HG03095 (cell line): ENCODE measurements at regions not wholly inside any gene's neighbourhood (a gene's known extent, or its start where the extent isn't known, plus 50 kb on each side); places are given as distances from the start of the nearest gene placed in this dataset.
A peak's percentile ranks its signal among the peaks of the same experiment; 100 is the strongest.
"Not testable (repeated sequence)": the region's sequence is repeated elsewhere in the genome, so short reads cannot be mapped to it uniquely, and the experiment has no call there.

ENCODE experiments used
- ATAC-seq: cut with Tn5 transposase; IDR thresholded peaks from one replicate; pipeline ENCODE4 v1.9.1; 2021; ENCODE audit warnings: moderate library complexity; ENCODE audit not compliant: unreplicated experiment

DNA sequence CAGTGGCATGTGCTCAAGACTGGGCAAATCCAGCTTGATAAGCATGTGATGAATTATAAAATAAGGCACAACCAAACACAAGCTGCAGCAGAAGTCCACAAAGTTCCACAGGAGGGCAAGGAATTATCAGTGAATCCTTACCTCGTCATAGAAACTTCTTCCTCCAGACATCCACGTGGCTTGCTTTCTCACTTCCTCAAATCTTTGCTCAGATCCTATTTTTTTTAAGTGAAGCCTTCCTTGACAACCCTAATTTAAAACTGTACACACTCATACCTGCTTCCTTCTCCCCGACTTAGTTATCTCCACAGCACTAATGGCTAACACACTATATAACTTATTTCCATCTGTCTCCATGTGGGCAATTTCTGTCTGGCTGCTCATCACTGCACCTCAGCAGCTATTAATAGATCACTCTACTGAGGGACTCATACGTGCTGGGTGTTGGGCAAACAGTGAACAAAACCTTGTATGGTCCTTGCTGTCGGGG is 320.7 kb downstream of the KLF13 start:
- ATAC-seq, result not testable (repeated sequence)

DNA sequence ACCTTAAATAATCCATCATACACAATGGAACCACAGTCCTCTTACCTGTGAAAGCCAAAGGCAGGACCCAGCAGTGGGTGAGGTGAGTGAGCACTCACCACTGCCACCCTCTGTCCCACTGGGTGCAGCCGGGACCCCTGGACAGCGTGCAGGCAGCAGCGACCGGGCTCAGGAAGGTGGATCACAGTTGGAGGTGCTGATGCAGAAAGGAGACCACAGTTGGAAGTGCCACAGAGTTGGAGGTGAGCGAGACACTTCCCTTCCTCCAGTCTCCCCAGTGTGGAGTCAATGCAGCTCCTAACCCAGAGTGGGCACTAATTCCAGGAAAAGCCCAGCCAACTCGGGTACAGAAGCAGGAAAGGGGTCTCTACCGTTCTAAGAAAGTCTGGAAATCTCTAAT is 323.0 kb downstream of the KLF13 start:
- ATAC-seq, result not testable (repeated sequence)

DNA sequence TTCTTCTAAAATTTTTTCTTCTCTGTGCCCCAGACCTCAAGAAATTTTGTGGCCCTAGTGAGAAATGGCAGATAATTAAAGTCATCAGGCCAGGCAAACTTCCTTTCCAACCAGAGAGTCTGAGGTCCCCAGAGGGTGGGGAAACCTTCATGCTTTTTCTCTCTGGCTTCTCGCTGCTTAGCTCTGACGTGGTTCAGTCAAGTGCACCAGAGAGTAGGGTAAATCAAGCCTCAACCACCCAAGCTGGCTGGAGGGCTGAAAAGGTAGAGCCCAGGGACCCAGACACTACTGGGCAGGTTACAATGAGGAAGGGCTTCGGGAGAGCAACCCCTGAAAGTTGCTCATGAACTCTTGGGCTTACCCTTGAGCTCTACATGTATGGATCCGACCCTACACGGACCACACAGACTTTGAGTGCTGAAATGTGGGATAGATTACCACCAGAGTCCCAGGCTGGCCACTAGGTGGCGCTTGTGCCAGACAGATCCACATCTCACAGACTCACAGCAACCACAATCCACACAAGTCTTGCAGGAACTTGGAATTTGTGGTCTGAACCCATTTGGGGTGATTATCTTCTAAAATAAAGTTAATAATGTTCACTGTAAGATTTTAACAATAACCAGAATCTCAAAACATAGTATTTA is 323.5 kb downstream of the KLF13 start:
- peak; percentile 74 for ATAC-seq

DNA sequence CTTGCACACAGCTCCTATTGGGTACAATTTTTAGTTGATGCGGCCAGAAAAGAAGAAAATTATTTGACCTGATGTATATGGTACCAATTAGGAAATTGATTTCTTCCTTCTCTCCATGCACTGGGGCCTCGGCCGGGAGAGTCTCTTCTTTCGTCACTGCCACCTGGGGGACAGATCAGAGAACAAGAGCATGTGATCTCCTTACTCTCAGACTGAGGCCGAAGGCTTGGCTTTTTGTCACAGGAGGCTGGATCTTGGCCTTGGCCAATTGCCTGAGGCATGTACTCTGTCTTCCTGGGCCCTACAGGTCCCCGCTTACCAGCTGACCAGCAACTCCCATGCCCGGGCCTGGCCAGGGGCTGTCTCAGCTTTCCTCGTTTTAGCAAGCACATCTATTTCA is 330.3 kb downstream of the KLF13 start:
- ATAC-seq, result not testable (repeated sequence)

DNA sequence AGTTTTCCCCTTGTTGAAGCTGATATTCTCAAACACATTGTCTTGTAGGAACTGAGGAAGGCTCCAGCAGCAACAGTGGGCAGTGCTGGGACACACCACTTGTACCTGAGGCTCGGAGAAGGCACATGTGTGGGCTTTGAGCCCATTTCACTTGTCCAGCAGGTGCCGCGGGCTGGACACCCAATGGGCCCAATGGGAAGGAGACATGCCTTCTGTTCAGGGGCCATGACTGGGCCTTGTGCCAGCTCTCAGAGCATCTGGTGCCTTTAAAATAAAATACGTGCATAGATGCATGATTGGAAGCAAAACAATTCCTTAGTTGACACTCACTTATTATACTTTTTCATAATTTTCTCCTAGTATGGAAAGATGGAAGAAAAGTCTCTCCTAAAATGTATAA is 334.2 kb downstream of the KLF13 start:
- no peak for ATAC-seq

DNA sequence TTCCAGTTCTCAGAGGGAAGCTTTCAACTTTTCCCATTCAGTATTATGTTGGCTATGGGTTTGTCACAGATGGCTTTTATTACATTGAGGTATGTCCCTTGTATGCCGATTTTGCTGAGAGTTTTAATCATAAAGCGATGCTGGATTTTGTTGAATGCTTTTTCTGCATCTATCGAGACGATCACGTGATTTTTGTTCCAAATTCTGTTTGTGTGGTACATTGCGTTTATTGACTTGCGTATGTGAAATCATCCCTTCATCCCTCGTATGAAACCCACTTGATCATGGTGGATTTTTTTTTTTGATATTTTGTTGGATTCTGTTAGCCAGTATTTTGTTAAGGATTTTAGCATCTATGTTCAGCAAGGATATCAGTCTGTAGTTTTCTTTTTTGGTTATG is 339.1 kb downstream of the KLF13 start:
- ATAC-seq, result not testable (repeated sequence)

DNA sequence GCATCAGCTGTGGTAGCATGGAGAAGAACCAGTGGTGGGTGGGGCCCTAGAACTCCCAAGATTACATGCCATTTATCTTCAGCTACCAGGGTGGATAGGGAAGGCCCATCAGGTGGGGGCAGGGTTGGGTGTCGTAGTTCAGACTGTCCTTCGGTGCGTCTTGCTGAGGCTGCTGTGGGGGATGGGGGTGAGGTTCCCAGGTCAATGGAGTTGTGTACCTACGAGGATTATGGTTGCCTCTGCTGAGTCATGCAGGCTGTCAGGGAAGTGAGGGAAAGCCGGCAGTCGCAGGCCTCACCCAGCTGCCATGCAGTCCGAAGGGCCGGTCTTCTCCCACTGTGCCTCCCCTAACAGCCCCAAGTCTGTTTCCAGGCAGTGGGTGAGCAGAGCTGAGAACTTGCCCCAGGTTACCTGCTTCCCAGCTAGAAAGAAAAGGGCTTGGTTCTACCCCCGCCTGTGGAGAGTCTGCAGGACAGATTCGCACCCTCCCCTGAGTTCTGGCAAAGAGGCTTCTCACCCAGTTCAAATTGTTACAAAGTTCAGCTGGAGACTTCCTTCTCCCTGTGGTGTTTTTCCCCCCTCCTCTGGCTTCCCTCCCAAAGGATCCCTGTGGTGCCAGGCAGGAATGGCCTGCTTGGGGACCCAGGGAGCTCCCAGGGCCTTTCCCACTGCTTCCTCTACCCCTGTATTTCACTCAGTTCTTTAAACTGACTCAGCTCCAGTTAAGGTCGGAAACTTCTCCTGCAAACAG is 342.7 kb downstream of the KLF13 start:
- not testable (repeated sequence) for ATAC-seq

DNA sequence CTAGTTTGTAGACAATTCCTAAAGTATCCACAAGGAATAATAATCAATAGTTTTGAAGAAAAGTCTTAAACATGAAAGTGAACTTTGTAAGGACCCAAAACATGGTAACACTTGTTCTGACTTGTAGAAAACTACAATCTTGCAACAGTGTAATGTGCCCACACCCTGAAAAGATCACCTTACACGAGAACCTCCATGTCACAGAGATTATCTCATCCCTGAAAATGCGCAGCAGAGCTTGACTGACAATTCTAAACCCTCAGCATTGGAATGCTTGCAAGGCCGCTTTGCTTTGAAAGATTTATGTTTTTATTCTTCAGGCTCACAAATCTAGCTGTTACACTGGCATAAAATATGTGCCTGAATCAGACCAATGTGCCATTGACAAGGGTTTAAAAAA is 346.6 kb downstream of the KLF13 start:
- not testable (repeated sequence) for ATAC-seq

DNA sequence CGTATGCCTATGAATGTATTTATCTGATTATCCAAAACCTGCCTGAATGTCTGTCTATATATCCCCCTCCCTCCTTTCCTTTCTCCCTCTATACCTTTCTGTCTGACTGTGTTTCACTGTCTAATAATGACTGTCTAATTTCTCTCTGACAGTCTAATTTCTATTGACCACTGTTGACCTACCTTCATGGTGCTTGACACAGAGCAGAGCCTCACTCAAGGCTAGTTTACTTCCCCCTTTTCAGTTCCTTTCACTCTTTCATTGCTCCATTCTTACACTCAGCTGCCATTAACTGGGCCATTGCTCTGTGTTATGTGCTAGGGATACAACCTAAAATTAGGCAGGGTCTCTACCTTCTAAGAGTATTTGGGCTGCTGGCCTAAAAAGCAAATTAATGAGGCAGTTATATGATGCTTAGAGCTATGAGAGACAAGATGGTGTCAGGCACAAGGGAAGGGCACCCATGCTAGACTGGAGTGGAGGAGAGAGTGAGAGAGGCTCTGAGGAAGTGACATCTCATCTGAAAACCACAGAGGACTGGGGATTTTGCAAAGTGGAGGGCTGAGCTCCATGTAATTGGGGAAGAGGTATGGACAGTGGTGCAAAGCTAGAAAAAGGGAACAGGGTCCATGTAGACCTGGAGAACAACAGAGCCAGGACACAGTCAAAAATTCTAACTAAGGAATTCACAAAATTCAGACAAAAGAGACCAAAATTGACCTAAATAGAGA is 348.6 kb upstream of the CHRNA7 start:
- ATAC-seq, result not testable (repeated sequence)

DNA sequence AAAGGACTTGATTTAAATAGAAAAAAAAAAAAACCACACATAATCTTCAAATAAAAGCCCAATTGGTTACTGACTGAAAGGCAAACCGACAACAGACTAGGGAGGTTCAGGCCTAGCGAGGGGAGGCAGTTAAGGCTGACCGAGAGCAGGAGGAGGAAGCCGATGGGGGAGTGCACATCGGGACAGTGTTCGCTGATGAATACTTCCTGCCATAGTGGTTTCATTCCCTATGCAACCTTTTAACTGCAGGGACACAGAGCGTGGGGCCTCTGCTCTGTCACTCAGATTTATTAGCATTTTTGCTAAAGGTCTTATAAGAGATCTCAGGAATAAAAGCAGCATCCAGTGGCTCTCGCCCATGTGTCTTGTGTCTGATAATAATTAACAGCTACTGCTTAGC is 343.2 kb upstream of the CHRNA7 start:
- not testable (repeated sequence) for ATAC-seq

DNA sequence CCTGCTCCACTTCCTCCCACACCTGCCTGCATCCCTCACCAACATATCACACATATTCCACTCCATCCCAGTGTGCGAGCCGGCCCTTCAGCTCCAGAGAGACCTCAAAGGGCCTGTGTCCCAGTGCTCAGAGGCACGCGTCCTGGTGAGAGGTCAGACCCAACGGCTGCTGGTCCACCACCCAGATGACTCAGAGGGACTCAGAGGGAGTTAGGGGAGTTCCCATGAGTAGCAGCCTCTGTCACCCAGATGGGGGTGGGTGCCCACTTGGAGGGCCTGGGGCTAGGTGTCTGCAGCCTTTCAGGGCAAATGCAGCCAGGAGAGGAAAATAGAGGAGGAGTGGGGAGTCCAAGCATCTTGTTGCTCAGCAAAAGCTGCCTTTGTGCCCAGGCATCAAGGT is 333.8 kb upstream of the CHRNA7 start:
- not testable (repeated sequence) for ATAC-seq

DNA sequence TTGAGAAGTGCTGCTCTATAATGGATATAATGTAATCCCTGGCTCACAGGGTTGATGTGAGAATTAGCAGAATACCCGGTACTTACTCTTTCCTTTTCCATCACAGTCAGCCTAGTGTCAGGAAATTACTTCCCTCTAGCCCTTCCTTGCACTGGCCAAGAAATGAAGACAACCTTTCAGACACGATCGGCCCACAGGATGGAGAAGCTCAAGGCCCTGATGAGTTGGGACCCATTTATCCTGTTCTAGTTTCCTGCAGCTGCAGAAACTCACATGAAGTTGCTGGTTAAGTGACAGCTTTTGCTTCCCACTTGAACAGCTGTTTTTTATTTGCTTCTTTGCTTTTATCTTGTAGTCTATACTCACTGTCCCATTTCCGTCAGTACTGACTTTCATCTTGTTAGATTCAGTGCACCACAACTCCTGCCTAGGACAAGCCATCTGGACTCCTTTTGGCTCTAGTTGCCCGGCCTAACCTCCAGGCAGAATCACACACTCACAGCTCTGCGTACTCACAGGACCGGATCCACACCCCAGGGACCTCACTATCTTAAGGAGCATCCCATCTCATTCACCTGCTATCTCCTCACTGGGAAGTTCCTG is 325.1 kb upstream of the CHRNA7 start:
- ATAC-seq, result not testable (repeated sequence)

DNA sequence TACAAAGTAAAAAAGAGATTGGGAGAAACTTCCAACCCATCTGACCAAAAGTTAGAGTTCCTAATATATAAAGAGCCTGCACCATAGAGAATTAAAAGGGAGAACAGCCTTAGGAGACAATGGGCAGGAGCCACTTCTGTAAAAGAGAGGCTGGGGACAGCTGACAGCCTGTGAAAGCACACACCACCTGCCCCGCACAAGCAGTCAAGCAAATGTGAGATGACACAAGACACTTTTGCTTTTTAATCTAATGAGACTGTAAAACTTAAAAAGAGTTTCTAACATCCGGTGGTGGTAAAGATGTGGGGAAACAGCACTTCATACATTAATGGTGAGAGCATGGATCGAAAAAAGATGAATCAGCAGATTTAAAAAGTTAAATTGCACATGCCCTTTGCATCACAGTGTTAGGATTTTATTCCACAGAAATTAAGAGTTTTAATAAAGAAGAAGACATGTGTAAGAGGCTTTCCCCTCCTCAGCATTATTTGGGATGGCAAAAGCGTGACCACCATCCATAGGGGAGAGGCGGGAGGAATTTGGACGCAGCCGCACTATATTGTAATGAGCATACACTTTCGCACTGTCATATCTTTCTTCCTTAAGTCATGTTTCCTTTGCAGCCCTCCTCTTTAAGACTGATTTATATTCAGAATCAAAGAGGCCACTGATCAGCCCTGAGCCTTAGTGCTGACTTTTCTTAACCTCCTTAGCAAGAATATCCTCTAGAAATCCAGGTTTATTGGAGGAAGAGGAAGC is 322.2 kb upstream of the CHRNA7 start:
- peak; percentile 59 for ATAC-seq

DNA sequence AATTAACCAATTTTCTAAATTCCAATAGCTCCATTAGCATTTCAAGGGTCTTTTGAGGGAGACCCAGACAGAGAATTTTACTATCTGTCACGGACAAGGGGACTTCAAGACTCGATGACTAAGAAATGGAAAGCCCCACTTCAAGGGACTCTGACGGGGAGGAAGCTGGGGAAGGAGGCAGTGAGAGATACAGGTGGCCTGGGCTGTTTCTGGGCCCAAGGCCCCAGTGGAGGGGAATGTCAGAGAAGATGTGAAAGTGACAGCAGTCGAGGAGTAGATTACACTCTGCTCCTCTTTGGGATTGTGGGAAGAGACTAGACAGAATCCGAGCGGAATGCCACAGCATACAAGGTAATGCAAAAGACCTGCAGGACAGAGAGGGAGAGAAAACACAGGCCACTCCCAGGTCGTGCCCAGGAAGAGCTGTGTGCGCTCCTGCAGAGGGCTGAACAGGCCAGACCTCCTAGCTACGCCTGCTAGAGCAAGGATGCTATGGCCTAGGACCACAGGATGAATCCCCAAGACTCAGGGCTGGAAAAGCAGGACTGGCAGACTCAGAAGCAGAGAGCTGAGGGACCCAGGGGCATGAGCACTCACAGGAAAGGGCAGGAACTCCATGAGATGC is 321.5 kb upstream of the CHRNA7 start:
- peak; percentile 76 for ATAC-seq

DNA sequence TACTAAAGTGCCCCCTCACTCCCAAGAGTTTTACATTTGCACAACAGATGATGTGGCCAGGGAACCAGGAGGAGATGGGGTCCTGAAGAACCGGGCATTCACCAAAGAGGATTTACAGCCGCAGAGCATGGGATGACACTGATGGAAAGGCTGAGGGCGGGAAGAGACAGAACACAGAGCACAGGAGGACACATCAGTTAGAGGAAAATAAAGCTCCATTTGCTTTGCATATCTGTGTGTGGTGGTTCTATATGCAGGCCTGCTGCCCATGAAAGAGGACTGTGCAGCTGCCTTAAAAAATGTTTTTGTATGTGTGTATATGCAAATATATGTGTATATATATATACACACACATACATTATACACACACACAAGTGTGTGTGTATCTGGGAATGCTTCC is 320.8 kb upstream of the CHRNA7 start:
- ATAC-seq, result not testable (repeated sequence)

DNA sequence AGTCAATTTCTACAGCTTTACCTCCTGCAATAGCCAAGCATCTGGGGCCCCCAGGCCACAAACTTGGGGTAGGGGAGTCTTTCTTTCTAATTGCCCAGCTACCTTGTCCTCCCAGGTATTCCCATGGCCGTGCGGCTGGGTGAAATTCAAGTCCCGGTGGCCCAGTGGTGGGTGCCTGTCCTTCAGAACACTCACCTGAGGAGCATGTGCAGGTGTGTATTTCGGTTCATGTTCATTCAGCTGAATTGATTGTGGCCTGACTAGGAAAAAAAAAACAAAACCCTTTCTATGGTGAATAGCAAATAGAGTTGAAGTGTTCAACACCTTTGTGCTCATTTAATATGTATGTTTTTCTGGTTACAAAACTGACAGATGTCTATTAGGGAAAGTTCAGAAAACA is 319.5 kb upstream of the CHRNA7 start:
- not testable (repeated sequence) for ATAC-seq

DNA sequence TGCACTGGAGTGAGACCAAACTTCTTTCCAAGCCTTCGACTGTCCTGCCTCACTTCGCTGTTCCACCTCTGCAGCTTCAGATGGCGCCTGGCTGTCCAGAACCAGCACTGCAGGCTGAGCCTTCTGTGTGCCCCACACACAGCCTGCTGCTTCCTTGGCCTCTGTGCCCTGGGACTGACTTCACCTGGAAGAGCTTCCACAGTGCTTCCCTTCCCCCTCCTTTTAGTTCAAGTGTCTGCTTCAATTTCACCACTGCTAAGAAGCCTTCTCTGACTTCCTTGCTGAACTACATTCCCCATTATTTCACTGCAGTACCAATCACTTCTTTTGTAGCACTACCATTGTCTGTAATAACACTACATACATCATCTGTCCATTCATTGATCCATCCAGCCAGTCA is 315.1 kb upstream of the CHRNA7 start:
- not testable (repeated sequence) for ATAC-seq

DNA sequence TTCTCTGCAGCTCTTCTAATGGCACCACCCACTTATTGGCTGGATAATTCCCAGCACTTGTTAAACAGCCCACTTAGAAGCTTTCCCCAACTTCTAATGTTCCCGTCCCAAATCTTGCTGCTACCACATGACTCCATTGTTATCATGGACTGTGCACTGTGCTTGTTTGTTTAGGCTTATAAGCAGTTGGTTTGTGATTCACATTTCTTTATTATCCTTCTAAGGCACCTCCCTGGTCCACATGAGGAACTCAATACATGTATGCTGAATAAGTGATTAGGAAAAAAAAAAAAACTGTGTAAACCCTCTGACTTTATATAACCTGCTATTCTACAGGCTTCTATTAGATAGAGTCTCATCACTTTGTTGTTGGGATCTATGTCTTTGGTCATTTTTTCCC is 311.7 kb upstream of the CHRNA7 start:
- not testable (repeated sequence) for ATAC-seq

DNA sequence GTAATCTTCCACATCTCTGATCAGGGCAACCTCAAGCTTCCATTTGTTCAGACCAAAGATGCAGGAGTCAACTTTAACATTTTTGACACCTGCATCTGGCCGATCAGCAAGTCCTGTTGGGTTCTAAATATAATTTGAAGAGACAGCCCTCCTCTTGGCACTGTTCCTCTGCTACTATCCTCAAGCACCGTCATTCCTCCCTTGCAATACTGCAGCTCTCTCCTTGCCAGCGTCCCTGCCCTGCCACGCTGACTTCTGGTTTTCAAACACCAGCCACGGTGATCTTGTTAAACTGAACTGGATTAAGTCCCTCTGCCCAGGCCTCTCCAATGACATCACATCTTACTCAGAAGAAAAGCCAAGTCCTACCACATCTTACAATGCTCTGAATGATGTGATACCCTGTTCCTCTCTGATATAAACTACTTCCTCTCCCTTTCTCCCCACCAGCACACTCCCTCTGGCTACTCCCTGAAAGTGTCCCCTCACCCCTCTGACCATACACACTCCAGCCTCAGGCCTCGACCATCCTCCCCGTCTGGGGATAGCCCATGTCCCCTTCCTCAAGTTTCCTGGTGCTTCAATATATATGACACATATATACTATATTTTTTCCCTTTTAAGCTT is 310.8 kb upstream of the CHRNA7 start:
- ATAC-seq, result not testable (repeated sequence)

DNA sequence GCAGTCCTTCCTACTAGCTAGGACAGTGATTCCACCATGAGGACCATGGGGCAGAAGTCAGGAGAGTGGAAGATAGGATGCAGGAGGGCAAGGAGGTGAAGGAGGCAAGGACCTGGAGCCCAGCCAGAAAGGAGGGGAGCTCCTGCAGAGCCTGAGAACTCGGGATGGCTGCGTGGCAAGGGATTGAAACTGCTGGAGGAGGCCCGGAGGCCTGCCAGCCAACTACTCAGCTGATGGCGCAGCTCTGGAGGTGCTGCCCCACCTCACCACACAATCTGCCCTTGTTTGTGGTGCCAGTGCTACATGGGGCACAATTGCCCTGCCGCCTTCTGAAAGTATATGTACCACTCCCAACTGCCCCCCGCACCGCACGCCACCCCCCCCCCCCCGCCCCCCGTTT is 307.3 kb upstream of the CHRNA7 start:
- not testable (repeated sequence) for ATAC-seq
